ENCODE measurements at regions not wholly inside any gene's neighbourhood (a gene's known extent, or its start where the extent isn't known, plus 50 kb on each side); places are given as distances from the start of the nearest gene placed in this dataset.

DNA sequence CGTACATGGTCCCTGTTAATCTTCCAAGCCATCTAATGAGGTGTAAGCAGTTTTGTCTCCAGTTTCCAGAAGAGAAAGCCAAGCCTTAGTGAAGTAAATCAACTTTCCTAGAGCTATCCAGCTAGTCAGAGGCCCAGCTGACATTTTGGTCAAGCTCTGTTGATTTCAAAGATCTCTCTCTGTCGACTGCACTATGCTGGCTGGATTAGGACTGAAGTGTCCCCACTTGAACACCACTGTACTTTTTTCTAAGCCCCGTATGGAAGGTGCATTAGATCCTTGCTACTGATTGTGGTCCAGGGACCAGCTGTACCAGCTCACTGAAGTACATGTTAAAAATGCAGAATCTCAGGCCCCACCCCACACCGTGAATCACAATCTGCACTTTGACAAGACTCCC lies 176.5 kb upstream of the NAV2 start (continued):
- TF ChIP-seq SRF (IDR thresholded peaks at IDR 0.05; ENCODE audit: low read depth, low read length), result no peak

GRCh38 chr11:19530505-19530904 lies 182.1 kb upstream of the NAV2 start:
- Histone ChIP-seq H4K5ac (ENCODE audit: insufficient read length, low read depth, low read length) (no peak overlapping the region), H4K8ac (ENCODE audit: extremely low read depth, insufficient read depth, low read length) (no peak overlapping the region), H2BK120ac (replicated peaks; ENCODE audit: low read depth, low read length) (no peak overlapping the region), H4K20me1 (replicated peaks in 1 of 2; ENCODE audit: control insufficient read depth in 1 of 2, insufficient read depth in 2 of 2, low read length in 2 of 2) (no peaks in the 10 kb centered on the region), H3K4ac (replicated peaks; ENCODE audit: insufficient read length, low read depth, low read length) (no peak overlapping the region), H3K36me3 (ENCODE audit: control insufficient read depth in 2 of 4, insufficient read depth in 4 of 4, low read length in 3 of 4) (no peaks in the 10 kb centered on the region), H3K79me2 (ENCODE audit: control insufficient read depth in 1 of 2, insufficient read depth in 2 of 2, low read length in 2 of 2) (no peaks in the 10 kb centered on the region), H2AK5ac (ENCODE audit: low read depth, low read length) (no peak overlapping the region), H3K79me1 (ENCODE audit: low read depth, low read length) (no peaks in the 10 kb centered on the region), H3K4me3 (ENCODE audit: extremely low read depth in 1 of 4, insufficient read depth in 2 of 4, low read depth in 3 of 4, low read length in 4 of 4) (no peak overlapping the region), H3K4me2 (ENCODE audit: insufficient read depth in 1 of 2, low read depth in 2 of 2, low read length in 2 of 2) (no peak overlapping the region), H3K9ac (replicated peaks in 1 of 4; ENCODE audit: extremely low read depth in 1 of 4, low read depth in 3 of 4, low read length in 3 of 4) (no peak overlapping the region), H3K9me3 (ENCODE audit: insufficient read depth in 2 of 2, low read depth in 1 of 2, low read length in 1 of 2) (no peaks in the 10 kb centered on the region), H3K27me3 (replicated peaks in 1 of 4; ENCODE audit: control insufficient read depth in 3 of 4, extremely low read depth in 1 of 4, insufficient read depth in 3 of 4, low read length in 3 of 4) (no peaks in the 10 kb centered on the region), H3K23me2 (ENCODE audit: low read depth, low read length) (no peaks in the 10 kb centered on the region), H3K27ac (ENCODE audit: low read depth, low read length) (no peak overlapping the region), H3K23ac (ENCODE audit: insufficient read length) (no peak overlapping the region), H2BK5ac (ENCODE audit: low read depth, low read length) (no peak overlapping the region), H3K56ac (replicated peaks; ENCODE audit: insufficient read length, low read depth, low read length) (no peak overlapping the region), H2BK20ac (ENCODE audit: low read length) (no peak overlapping the region), H4K91ac (replicated peaks; ENCODE audit: insufficient read length, low read length) (no peak overlapping the region), H2BK12ac (ENCODE audit: low read depth, low read length) (no peak overlapping the region), H3K18ac (ENCODE audit: extremely low read depth, low read length) (no peak overlapping the region), H2AFZ (ENCODE audit: low read length) (no peak overlapping the region), H2BK15ac (ENCODE audit: low read length) (no peak overlapping the region), H3K14ac (ENCODE audit: insufficient read length) (no peak overlapping the region), H3K4me1 (replicated peaks in 1 of 4; ENCODE audit: control insufficient read depth in 3 of 4, insufficient read depth in 4 of 4, low read length in 3 of 4) (no peaks in the 10 kb centered on the region; a peak in 3 of 7 replicates)
- DNase-seq (ENCODE audit: low read depth in 1 of 2, low spot score in 2 of 2) (no peak), FAIRE-seq (no peak)
- CTCF ChIA-PET (ENCODE audit: partially characterized antibody), result interaction anchor here (0.6 to 1.5 kb wide), 4 partner anchors 9 to 271 kb away, joined by 3 to 6 read pairs (median 3); no protein-coding TSS in a partner anchor
- POLR2A ChIA-PET (ENCODE audit: partially characterized antibody), result no interaction called here
- 88% methylated on average over 7 of the region's 7 CpGs; no CpG with 5 or more reads in 1 of the 2 experiments for WGBS, 2 experiments (ENCODE audit: extremely low coverage in 1 of 2, insufficient coverage in 1 of 2, insufficient read length in 1 of 2, insufficient replicate concordance in 2 of 2, low coverage in 1 of 2, low lambda C conversion rate in 2 of 2, missing lambda C conversion rate in 1 of 2)
- TF ChIP-seq SP2 (IDR thresholded peaks at IDR 0.05; ENCODE audit: low read length) (no peak), TAF1 (IDR thresholded peaks at IDR 0.05; ENCODE audit: low read depth, low read length) (no peak), SIRT6 (IDR thresholded peaks at IDR 0.05; ENCODE audit: low read length) (no peak), EZH2 (IDR thresholded peaks at IDR 0.05; ENCODE audit: low read depth, low read length, severe bottlenecking) (no peak), ASH2L (IDR thresholded peaks at IDR 0.05; ENCODE audit: low read length) (no peak)
